ENCODE measurements at regions not wholly inside any gene's neighbourhood (a gene's known extent, or its start where the extent isn't known, plus 50 kb on each side); places are given as distances from the start of the nearest gene placed in this dataset.

- no peak for TF ChIP-seq CTCF (IDR thresholded peaks at IDR 0.05)
- TF ChIP-seq POLR2A (IDR thresholded peaks at IDR 0.05) = no peak
- no peak for TF ChIP-seq EP300 (IDR thresholded peaks at IDR 0.05)
These were observed 77.3 kb downstream of the EMX2 start for GRCh38 chr10:117619707-117620405.
